K562 (cell line): ENCODE measurements at regions not wholly inside any gene's neighbourhood (a gene's known extent, or its start where the extent isn't known, plus 50 kb on each side); places are given as distances from the start of the nearest gene placed in this dataset.
"Not testable (repeated sequence)": the region's sequence is repeated elsewhere in the genome, so short reads cannot be mapped to it uniquely, and the experiment has no call there.

Experiments
- ATAC-seq: fragments of 200-7000 bp; cut with Tn5 transposase; 3 replicates; pipeline ENCODE4 v1.9.1; 2020; ENCODE audit warnings: moderate library complexity
- BruUV-seq: library from RNA; stranded (reverse); fragments of 400-500 nt; replicated peaks from 2 replicates; lab custom pipeline; 2021; lab: Mats Ljungman, UMichigan
- CTCF ChIA-PET: fragments of 300-600 bp; formaldehyde crosslinking; extraction: SDS; loops from one replicate; lab custom pipeline; 2021; ENCODE audit warnings: low intra/inter-chr PET ratio; lab: Yijun Ruan, JAX
- POLR2A ChIA-PET: fragments of 300-600, 350-650 bp; sonication (Branson Sonifier 250); formaldehyde crosslinking; extraction: SDS; loops from one replicate; lab custom pipeline; 2021; ENCODE audit warnings: antibody characterized with exemption, inconsistent platforms; lab: Yijun Ruan, JAX
- DNase-seq, 4 experiments: peaks; one replicate each; pipeline versions ENCODE4 v3.0.0 to v3.0.0-alpha.2; 2011 to 2018; ENCODE audit warnings: low spot score in 3 of 4, mixed read lengths in 3 of 4; ENCODE audit errors: extremely low read depth in 1 of 4
- FAIRE-seq: peaks from 2 replicates; lab custom pipeline; 2011; peaks lifted over from hg19 to GRCh38; lab: Jason Lieb, UNC
- H2AFZ ChIP-seq: 2 replicates; pipeline ENCODE4 v1.6.0; 2011; ENCODE audit warnings: low read depth, low read length, control low read depth, inconsistent platforms
- H3K27ac ChIP-seq: fragments of 200-600 bp; 3 replicates; pipeline ENCODE4 v1.8.0; 2011; ENCODE audit warnings: low read depth, mild to moderate bottlenecking, control low read depth, inconsistent platforms, low read length, moderate library complexity, mixed read lengths; ENCODE audit errors: extremely low read depth
- H3K27me3 ChIP-seq, 2 experiments: fragments of 300-600 bp in 1 of 2; 2 replicates in 1 of 2; 3 replicates in 1 of 2; pipeline versions ENCODE4 v1.6.0 to v1.8.0; 2011; ENCODE audit warnings: inconsistent platforms in 2 of 2, low read length in 2 of 2, mild to moderate bottlenecking in 1 of 2, mixed read lengths in 1 of 2, moderate library complexity in 1 of 2; ENCODE audit not compliant: control insufficient read depth in 2 of 2, insufficient read depth in 2 of 2
- H3K36me3 ChIP-seq: fragments of 300-600 bp; 3 replicates; pipeline ENCODE4 v1.8.0; 2011; ENCODE audit warnings: mild to moderate bottlenecking, low read length, inconsistent platforms; ENCODE audit not compliant: control insufficient read depth, insufficient read depth
- H3K4me1 ChIP-seq, 2 experiments: fragments of 200-600 bp in 1 of 2; replicated peaks in 1 of 2; 2 replicates in 1 of 2; 3 replicates in 1 of 2; pipeline versions ENCODE4 v1.5.1 to v1.8.0; 2011; ENCODE audit warnings: inconsistent platforms in 2 of 2, low read length in 2 of 2, mild to moderate bottlenecking in 1 of 2, mixed read lengths in 1 of 2, moderate library complexity in 1 of 2; ENCODE audit not compliant: control insufficient read depth in 2 of 2, insufficient read depth in 2 of 2
- H3K4me2 ChIP-seq: 2 replicates; pipeline ENCODE4 v1.6.1; 2011; ENCODE audit warnings: low read length, control low read depth, inconsistent platforms, mixed read lengths; ENCODE audit not compliant: insufficient read depth
- H3K4me3 ChIP-seq: fragments of 200-600 bp; sonication (generic), shearing (Covaris generic); 2 replicates; pipeline ENCODE4 v1.5.1; 2016; ENCODE audit warnings: control low read depth, inconsistent platforms
- H3K79me2 ChIP-seq: fragments of 200-600 bp; 3 replicates; pipeline ENCODE4 v1.8.0; 2011; ENCODE audit warnings: low read length, inconsistent platforms; ENCODE audit not compliant: control insufficient read depth, insufficient read depth
- H3K9ac ChIP-seq, 2 experiments: 2 replicates each; pipeline versions ENCODE4 v1.6.0 to v1.6.1; 2011; ENCODE audit warnings: low read depth in 2 of 2, low read length in 2 of 2, control low read depth in 1 of 2, inconsistent platforms in 1 of 2, mild to moderate bottlenecking in 1 of 2, mixed read lengths in 1 of 2; ENCODE audit not compliant: insufficient read depth in 1 of 2
- H3K9me1 ChIP-seq: one replicate; pipeline ENCODE4 v1.6.0; 2011; ENCODE audit warnings: inconsistent platforms, mild to moderate bottlenecking, low read length, moderate library complexity; ENCODE audit not compliant: control insufficient read depth, insufficient read depth
- H3K9me3 ChIP-seq: replicated peaks from 2 replicates; pipeline ENCODE4 v1.5.1; 2011; ENCODE audit warnings: low read depth, low read length, inconsistent platforms; ENCODE audit not compliant: control insufficient read depth, insufficient read depth
- H4K20me1 ChIP-seq: replicated peaks from 2 replicates; pipeline ENCODE4 v1.6.1; 2011; ENCODE audit warnings: low read length, inconsistent platforms, mixed read lengths; ENCODE audit not compliant: control insufficient read depth, insufficient read depth
- C11orf30 ChIP-seq: fragments of 450-650 bp; IDR thresholded peaks from 2 replicates; pipeline ENCODE4 v1.6.1; 2016; ENCODE audit warnings: low read depth, mild to moderate bottlenecking
- MTA2 ChIP-seq: fragments of 450-650 bp; IDR thresholded peaks from 2 replicates; pipeline ENCODE4 v1.6.1; 2016; ENCODE audit warnings: low read depth
- ZNF146 ChIP-seq: IDR thresholded peaks from one replicate; pipeline ENCODE4 v1.6.1; 2018; ENCODE audit warnings: missing compliant biosample characterization; ENCODE audit not compliant: unreplicated experiment
- ZNF316 ChIP-seq: fragments of 450-650 bp; IDR thresholded peaks from 2 replicates; pipeline ENCODE4 v1.6.1; 2016
- in situ Hi-C: fragments of 300-500 bp; cut with MboI; formaldehyde crosslinking; loops from 4 replicates; pipeline ENCODE4 v1.15.0; 2018; ENCODE audit warnings: inconsistent platforms, mixed read lengths
- intact Hi-C: fragments of 100-400 bp; cut with micrococcal nuclease; formaldehyde crosslinking; loops from 2 replicates; pipeline ENCODE4 v1.14.2; 2022

DNA sequence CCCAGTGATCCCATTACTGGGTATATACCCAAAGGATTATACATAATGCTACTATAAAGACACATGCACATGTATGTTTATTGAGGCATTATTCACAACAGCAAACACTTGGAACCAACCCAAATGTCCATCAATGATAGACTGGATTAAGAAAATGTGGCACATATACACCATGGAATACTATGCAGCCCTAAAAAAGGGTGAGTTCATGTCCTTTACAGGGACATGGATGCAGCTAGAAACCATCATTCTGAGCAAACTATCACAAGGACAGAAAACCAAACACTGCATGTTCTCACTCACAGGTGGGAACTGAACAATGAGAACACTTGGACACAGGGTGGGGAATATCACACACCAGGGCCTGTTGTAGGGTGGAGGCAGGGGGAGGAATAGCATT, 197.4 kb downstream of the ETAA1 start:
- H4K20me1 ChIP-seq, H3K79me2 ChIP-seq, H3K9me3 ChIP-seq, CTCF ChIA-PET, POLR2A ChIA-PET, in situ Hi-C loops, H3K4me3 ChIP-seq, H3K27me3 ChIP-seq, BruUV-seq, H3K4me1 ChIP-seq, H2AFZ ChIP-seq, DNase-seq, H3K4me2 ChIP-seq, H3K36me3 ChIP-seq, H3K27ac ChIP-seq, ATAC-seq, H3K9me1 ChIP-seq, FAIRE-seq, H3K9ac ChIP-seq, intact Hi-C loops: not testable (repeated sequence)
- peak; percentile 67 for TF ChIP-seq ZNF146 (CRISPR knock-in tag)

DNA sequence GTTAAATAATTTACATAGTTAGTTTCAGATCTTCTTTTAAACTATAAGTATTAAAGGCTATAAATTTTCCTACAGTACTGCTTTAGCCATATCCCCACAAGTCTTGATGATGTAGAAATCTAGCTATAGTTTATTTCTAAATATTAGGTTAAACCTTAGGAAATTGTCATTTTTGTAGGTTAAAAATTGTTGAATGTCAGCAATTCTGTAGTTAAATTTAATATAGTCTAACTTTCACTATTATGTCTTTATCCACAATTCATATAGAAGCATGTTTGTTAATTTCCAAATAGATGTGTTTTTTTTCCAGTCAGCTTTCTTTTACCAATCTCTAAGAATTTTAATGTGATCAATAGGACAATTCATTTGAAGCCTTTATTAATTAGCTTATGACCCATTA, 199.7 kb downstream of the ETAA1 start:
- Histone ChIP-seq H3K4me1 (no peaks in the 10 kb centered on the region), H3K9me3 (no peaks in the 10 kb centered on the region), H2AFZ (no peak overlapping the region), H3K9ac (no peak overlapping the region), H3K36me3 (no peaks in the 10 kb centered on the region), H3K4me3 (no peak overlapping the region), H3K27me3 (no peaks in the 10 kb centered on the region), H4K20me1 (no peaks in the 10 kb centered on the region), H3K4me2 (no peak overlapping the region), H3K79me2 (no peaks in the 10 kb centered on the region), H3K27ac (no peak overlapping the region), H3K9me1 (no peaks in the 10 kb centered on the region)
- BruUV-seq: no TSS peak
- ATAC-seq (no peak), FAIRE-seq (no peak), DNase-seq (no peak)
- CTCF ChIA-PET: no interaction called here
- in situ Hi-C loops: no loop called here
- no peak for TF ChIP-seq MTA2
- peak; percentile 64 for TF ChIP-seq ZNF316
- peak; percentile 15; the same call in 1 of the 2 replicates for TF ChIP-seq C11orf30
- POLR2A ChIA-PET: no interaction called here
- intact Hi-C loops: no loop called here
